GM21528 (cell line): ENCODE measurements at regions not wholly inside any gene's neighbourhood (a gene's known extent, or its start where the extent isn't known, plus 50 kb on each side); places are given as distances from the start of the nearest gene placed in this dataset.
"Not testable (repeated sequence)": the region's sequence is repeated elsewhere in the genome, so short reads cannot be mapped to it uniquely, and the experiment has no call there.

Experiments
- ATAC-seq: cut with Tn5 transposase; IDR thresholded peaks from one replicate; pipeline ENCODE4 v1.9.1; 2021; ENCODE audit warnings: mild to moderate bottlenecking, moderate library complexity; ENCODE audit not compliant: unreplicated experiment, low FRiP score

GRCh38 chr5:17755406-17755805 lies 121.1 kb downstream of the TAF11L14 start:
- not testable (repeated sequence) for ATAC-seq

DNA sequence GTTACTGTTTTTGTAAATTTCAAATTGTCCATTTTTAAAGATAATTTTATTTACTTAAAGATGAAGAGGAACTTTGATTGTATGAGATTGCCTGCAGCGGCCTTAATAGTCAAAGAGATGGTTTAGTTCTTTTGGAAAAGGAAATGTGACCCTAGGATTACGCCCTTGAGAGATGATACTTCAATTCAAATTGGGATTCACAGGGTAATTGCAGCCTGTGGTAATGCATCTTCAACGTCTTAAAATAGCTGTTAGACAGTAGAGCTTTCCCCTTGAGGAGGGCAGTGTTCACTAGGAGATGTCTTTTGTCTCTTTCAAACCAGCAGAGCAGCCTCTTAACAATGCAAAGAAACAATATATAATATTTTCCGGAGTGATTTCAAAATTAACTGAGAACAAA lies 127.1 kb downstream of the TAF11L14 start:
- no peak for ATAC-seq

GRCh38 chr5:17763301-17763700 lies 129.0 kb downstream of the TAF11L14 start:
- no peak for ATAC-seq

- no peak for ATAC-seq
Measured at GRCh38 chr5:17766031-17766430, 131.8 kb downstream of the TAF11L14 start.

DNA sequence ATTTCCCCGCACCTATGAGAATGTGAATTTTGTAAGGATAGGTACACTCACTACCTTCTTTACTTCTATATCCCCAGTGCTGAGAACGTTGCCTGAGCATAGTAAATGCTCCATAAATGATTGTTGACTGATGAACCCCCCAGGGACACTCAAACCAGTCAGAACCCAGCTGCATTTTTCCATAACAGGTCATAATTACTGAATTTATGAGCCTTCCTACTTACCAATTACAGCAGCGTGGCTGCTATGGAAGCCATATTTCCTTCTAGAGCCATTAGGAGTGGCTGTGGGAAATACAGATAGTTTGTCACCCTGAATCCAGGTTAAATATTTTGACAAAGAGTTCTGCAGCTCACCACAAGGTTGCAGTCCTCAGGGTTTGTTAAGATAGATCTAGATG lies 135.0 kb downstream of the TAF11L14 start:
- no peak for ATAC-seq

DNA sequence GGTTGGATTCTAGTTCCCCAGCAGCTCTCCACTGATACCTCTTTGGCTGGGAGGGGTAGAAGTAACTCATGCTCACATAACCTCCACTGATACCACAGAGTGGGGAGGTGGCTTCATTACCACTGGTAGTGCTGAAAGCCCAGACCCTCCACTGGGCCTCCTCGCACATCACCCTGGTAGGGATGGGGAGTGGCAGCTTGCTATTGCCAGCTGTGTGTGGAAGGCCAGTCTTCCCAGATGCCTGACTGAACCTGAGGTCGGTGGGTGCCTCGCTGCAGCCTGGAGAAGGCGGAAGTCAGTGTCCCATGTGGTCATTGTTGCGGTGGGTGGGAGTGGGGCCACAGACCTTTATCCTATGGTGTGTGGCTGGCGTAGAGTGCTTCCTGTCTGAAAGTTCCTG lies 138.0 kb downstream of the TAF11L14 start:
- ATAC-seq: no peak

- ATAC-seq: no peak
Measured at GRCh38 chr5:17785774-17786173, 151.5 kb downstream of the TAF11L14 start.

- ATAC-seq: no peak
Measured at GRCh38 chr5:17788351-17788750, 154.1 kb downstream of the TAF11L14 start.

DNA sequence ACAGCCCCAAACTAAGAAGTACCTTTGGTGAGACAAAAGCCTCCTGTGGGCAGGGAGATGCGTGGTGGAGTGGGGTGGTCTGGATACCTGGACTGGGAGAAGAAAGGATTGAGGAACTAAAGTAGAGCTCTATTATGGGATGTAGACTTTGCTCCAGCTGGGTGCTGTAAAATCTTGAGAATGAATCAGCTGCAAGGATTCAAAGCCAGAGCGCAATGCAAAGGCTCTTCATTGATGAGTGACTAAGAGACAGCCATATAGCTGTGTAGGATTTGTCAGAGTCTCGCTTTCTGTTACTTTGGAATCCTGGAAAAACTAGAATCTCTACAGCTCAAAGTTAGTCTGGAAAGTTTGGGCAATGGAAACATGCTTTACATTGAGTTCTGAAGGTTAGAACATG lies 159.9 kb downstream of the TAF11L14 start:
- no peak for ATAC-seq

DNA sequence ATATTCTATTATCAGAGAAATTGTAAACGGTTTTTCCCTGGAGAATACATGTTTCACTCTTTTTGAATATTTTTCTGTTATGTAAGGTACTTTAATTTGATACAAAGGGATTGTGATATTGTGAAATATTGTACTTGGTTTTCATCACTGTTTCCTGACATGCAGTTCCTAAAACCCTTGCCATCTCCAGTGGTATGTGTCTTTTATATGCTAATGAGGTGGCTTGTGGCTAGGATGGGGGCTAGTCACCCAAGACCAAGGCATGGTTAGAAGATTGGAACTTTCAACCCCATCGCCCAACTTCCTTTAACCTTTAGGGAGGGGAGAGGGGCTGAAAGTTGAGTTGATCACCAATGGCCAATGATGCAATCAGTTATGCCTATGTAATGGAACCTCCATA lies 160.6 kb downstream of the TAF11L14 start:
- no peak for ATAC-seq

DNA sequence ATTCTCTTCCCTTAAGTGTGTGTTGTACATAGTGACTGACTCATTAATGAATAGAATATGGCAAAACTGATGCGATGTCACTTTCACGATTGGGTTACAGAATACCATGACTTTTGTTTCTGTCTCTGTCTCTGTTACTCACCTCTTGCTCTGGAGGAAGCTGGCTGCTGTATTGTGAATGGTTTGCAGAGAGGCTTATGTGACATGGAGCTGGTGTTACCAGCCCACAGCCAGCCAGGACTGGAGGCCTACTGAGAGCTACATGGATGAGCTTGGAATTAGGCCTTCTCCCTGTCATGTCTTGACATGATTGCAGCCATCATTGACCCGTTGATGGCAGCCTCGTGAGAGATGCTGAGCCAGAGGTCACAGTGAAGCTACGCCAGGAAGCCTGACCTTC lies 161.9 kb downstream of the TAF11L14 start:
- no peak for ATAC-seq

DNA sequence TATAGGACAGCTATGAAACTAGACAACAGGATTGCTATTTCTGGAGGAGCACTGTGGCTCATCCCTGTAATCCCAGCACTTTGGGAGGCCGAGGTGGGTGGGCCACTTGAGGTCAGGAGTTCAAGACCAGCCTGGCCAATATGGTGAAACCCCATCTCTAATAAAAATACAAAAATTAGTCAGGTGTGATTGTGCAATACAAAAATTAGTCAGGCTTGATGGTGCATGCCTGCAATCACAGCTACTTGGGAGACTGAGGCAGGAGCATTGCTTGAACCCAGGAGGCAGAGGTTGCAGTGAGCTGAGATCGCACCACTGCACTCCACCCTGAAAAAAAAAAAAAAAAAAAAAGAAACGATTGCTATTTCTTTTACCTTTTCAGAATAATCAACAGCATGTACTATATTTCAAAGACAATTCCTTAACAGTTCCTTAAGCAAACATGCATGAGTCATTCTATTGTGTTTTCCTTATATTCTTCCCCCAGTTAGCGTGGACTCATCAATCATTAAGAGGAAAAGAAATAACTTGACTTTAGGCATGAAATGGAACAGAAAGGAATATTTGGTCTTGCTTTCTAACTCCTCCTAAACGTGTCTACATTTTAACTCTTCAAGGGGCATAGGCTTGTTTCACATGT lies 162.6 kb downstream of the TAF11L14 start:
- ATAC-seq: no peak

- no peak for ATAC-seq
Measured at GRCh38 chr5:17799521-17799920, 165.3 kb downstream of the TAF11L14 start.

DNA sequence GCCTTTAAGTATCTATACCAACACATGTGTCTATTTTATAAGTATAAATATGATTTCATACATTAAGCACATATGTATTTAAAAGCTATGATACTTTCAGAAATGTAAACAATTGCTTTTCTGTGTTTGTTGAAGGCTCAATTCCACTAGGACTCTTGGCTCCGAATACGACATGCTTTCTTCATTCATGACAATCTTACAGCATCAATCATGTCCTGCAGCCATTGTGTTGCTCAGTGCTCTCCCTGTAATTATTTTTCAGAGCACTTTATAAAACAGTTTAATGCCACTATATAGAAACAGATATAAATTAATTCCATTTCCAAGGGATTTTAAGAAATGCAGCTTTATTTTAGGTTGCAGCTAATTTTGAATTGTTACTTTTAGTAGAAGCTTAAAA lies 167.3 kb downstream of the TAF11L14 start:
- no peak for ATAC-seq

DNA sequence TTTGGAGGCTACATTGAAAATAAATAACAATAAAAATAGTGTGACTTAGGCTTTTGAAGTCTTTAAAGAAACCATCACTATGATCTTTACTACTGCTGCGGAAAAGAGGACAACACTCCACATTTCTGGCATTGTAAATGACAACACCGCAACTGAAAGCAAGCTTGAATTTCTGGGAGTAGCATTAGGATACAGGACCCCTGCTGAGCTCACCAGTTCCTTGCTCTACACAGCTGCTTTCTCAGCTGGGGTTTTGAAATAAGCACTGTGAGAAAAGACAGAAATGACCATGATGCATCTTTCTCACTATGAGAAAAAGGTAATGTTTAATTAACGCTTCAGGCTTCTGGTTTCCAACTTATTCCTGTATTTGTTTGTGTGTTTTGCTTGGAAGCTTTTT lies 168.0 kb downstream of the TAF11L14 start:
- ATAC-seq: no peak

DNA sequence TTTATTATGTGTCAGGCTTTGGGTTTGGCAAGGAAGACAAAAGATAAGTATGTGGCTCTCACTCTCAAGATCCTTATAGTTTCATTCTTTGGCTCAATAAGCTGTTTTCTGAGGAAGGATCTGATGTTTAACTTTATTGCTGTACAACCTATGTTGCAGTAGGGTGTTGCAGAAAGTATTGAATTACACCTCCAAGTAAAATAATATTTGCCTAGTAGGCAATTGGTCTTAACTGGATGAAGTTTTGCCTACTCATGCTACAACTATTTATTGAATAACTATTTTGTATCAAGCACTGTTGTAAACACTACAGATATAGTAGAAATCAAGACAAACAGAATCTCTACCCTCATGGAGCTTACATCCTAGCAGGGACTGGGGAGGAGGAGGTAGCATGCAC lies 169.7 kb downstream of the TAF11L14 start:
- ATAC-seq: no peak

DNA sequence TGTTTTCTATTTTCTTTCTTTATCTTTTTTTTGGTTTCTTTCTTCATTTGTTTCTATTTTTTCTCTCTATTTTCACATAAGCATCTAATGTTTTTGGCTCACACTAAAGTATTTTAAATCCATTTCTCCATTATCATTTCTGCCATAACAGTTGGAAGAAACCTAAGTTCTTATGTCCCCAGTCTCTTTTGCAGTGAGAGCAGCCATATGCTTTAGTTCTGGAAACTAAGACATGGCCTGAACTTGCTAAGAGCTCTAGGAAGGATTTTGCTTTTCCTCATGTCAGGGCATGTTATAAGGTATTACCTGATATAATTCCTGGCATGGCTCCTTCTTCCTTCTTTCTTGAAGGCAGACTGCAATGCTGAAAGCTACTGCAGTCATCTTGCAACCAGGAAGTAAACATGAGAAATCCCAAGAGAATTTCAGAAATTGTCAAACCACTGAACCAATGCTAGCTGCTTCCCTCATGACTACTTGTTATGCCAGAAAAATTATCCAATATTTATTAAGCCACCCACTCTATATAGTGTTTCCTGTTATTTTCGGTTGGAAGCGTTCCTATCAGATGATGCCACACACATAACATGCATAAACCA lies 171.1 kb downstream of the TAF11L14 start:
- ATAC-seq: no peak

- no peak for ATAC-seq
Measured at GRCh38 chr5:17806818-17807468, 172.7 kb downstream of the TAF11L14 start.

- no peak for ATAC-seq
Measured at GRCh38 chr5:17808566-17808965, 174.3 kb downstream of the TAF11L14 start.

- ATAC-seq: no peak
Measured at GRCh38 chr5:17810734-17811133, 176.5 kb downstream of the TAF11L14 start.

DNA sequence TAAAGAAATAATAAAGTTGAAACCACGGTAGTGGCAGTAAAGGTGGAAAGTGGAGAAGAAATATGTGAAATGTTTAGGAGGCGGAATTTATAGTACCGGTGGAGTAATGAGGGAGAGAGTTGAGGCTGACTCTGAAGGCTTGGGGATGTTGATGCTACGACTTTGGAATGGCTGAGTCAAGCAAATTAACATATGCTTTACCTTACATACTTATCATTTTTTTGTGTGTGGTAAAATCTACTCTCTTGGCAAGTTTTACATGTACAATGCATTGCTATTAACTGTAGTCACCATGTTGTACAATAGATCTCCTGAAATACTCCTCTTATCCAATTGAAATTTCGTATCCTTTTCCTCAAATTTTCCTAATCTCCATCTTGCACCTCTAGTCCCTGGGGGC lies 179.0 kb downstream of the TAF11L14 start:
- ATAC-seq: no peak

GRCh38 chr5:17816505-17816904 lies 182.2 kb downstream of the TAF11L14 start:
- ATAC-seq: no peak
